H1 (cell line): ENCODE measurements at regions not wholly inside any gene's neighbourhood (a gene's known extent, or its start where the extent isn't known, plus 50 kb on each side); places are given as distances from the start of the nearest gene placed in this dataset.

Source experiments
- CHD2 ChIP-seq: IDR thresholded peaks from 2 replicates; pipeline ENCODE4 v1.6.1; 2012; ENCODE audit warnings: low read length, improper control_type of control experiment
- CHD7 ChIP-seq: fragments of 300-600 bp; sonication (generic); IDR thresholded peaks from 2 replicates; pipeline ENCODE4 v1.7.1; 2012; ENCODE audit warnings: low read length, moderate library complexity, mild to moderate bottlenecking, inconsistent platforms; ENCODE audit not compliant: insufficient replicate concordance
- NANOG ChIP-seq: IDR thresholded peaks from 2 replicates; pipeline ENCODE4 v1.6.1; 2011; ENCODE audit warnings: low read length, low read depth, mild to moderate bottlenecking, inconsistent platforms; ENCODE audit not compliant: insufficient read depth, poor library complexity, severe bottlenecking
- NRF1 ChIP-seq: IDR thresholded peaks from 2 replicates; pipeline ENCODE4 v1.6.1; 2011; ENCODE audit warnings: mild to moderate bottlenecking, low read depth, low read length, improper control_type of control experiment
- POU5F1 ChIP-seq: IDR thresholded peaks from 2 replicates; pipeline ENCODE4 v1.6.1; 2011; ENCODE audit warnings: low read depth, mild to moderate bottlenecking, low read length, moderate library complexity
- RAD21 ChIP-seq, 2 experiments: IDR thresholded peaks in 1 of 2; conservative IDR thresholded peaks in 1 of 2; 2 replicates each; pipeline ENCODE4 v1.6.1; 2011; ENCODE audit warnings: low read depth in 2 of 2, low read length in 2 of 2, improper control_type of control experiment in 1 of 2, inconsistent platforms in 1 of 2, mild to moderate bottlenecking in 1 of 2, moderate library complexity in 1 of 2
- RBBP5 ChIP-seq: IDR thresholded peaks from 2 replicates; pipeline ENCODE4 v1.7.1; 2012; ENCODE audit warnings: low read depth, mild to moderate bottlenecking, inconsistent platforms, low read length, moderate library complexity, borderline replicate concordance
- SIN3A ChIP-seq, 2 experiments: IDR thresholded peaks in 1 of 2; conservative IDR thresholded peaks in 1 of 2; 2 replicates each; pipeline ENCODE4 v1.6.1; 2011 to 2012; ENCODE audit warnings: low read length in 2 of 2, improper control_type of control experiment in 1 of 2, low read depth in 1 of 2, mild to moderate bottlenecking in 1 of 2
- SIRT6 ChIP-seq: IDR thresholded peaks from one replicate; pipeline ENCODE4 v1.7.1; 2012; ENCODE audit warnings: low read length, inconsistent platforms
- TEAD4 ChIP-seq: IDR thresholded peaks from 2 replicates; pipeline ENCODE4 v1.6.1; 2012; ENCODE audit warnings: low read depth, low read length, inconsistent platforms, mixed read lengths

- TF ChIP-seq CHD7 (no peak), RAD21 (IDR thresholded peaks at IDR 0.05 in 1 of 2, conservative IDR thresholded peaks at IDR 0.05 in 1 of 2; ENCODE audit: low read depth in 2 of 2, low read length in 2 of 2) (no peak), POU5F1 (no peak), CHD2 (no peak), NANOG (no peak), RBBP5 (no peak), NRF1 (no peak), TEAD4 (no peak), SIN3A (conservative IDR thresholded peaks at IDR 0.05 in 1 of 2, IDR thresholded peaks at IDR 0.05 in 1 of 2; ENCODE audit: low read depth in 1 of 2, low read length in 2 of 2) (no peak), SIRT6 (no peak)
Observed at GRCh38 chr5:135215617-135216470, 181.8 kb upstream of the PITX1 start (continued).
